Osteoblast (primary cell): ENCODE measurements at regions not wholly inside any gene's neighbourhood (a gene's known extent, or its start where the extent isn't known, plus 50 kb on each side); places are given as distances from the start of the nearest gene placed in this dataset.
"Not testable (repeated sequence)": the region's sequence is repeated elsewhere in the genome, so short reads cannot be mapped to it uniquely, and the experiment has no call there.

Source experiments
- DNase-seq: peaks from one replicate; pipeline ENCODE4 v3.0.0; 2011; ENCODE audit warnings: low spot score, mixed read lengths; ENCODE audit not compliant: insufficient read length; ENCODE audit errors: missing footprints
- H2AFZ ChIP-seq: 2 replicates; pipeline ENCODE4 v1.6.0; 2011; ENCODE audit warnings: mild to moderate bottlenecking, low read length
- H3K27ac ChIP-seq: 2 replicates; pipeline ENCODE4 v1.5.1; 2011; ENCODE audit warnings: mild to moderate bottlenecking, low read depth, low read length, moderate library complexity
- H3K27me3 ChIP-seq: 2 replicates; pipeline ENCODE4 v1.6.0; 2012; ENCODE audit warnings: mild to moderate bottlenecking, control low read depth, inconsistent platforms, low read length, moderate library complexity; ENCODE audit not compliant: insufficient read depth
- H3K36me3 ChIP-seq: 2 replicates; pipeline ENCODE4 v1.5.1; 2011; ENCODE audit warnings: mild to moderate bottlenecking, low read length, control low read depth, moderate library complexity; ENCODE audit not compliant: insufficient read depth
- H3K4me1 ChIP-seq: 2 replicates; pipeline ENCODE4 v1.5.1; 2011; ENCODE audit warnings: mild to moderate bottlenecking, low read length, control low read depth, moderate library complexity; ENCODE audit not compliant: insufficient read depth
- H3K4me2 ChIP-seq: 2 replicates; pipeline ENCODE4 v1.6.0; 2011; ENCODE audit warnings: mild to moderate bottlenecking, low read length; ENCODE audit not compliant: insufficient read depth
- H3K4me3 ChIP-seq: fragments of 200-600 bp; sonication (generic); 3 replicates; pipeline ENCODE4 v1.5.1; 2012; ENCODE audit warnings: mild to moderate bottlenecking, low read length, inconsistent platforms; ENCODE audit not compliant: insufficient read depth
- H3K79me2 ChIP-seq: 2 replicates; pipeline ENCODE4 v1.6.0; 2012; ENCODE audit warnings: mild to moderate bottlenecking, low read length, control low read depth, inconsistent platforms; ENCODE audit not compliant: insufficient read depth
- H3K9me3 ChIP-seq: 2 replicates; pipeline ENCODE4 v1.5.1; 2011; ENCODE audit warnings: low read depth, low read length, control low read depth
- H4K20me1 ChIP-seq: 2 replicates; pipeline ENCODE4 v1.6.0; 2012; ENCODE audit warnings: mild to moderate bottlenecking, low read length, control low read depth; ENCODE audit not compliant: insufficient read depth
- TF ChIP-seq, protein P1 (sequence below): IDR thresholded peaks from 2 replicates; pipeline ENCODE4 v1.5.1; 2011; ENCODE audit warnings: mild to moderate bottlenecking, low read depth, low read length, moderate library complexity; ENCODE audit errors: extremely low read depth

DNA sequence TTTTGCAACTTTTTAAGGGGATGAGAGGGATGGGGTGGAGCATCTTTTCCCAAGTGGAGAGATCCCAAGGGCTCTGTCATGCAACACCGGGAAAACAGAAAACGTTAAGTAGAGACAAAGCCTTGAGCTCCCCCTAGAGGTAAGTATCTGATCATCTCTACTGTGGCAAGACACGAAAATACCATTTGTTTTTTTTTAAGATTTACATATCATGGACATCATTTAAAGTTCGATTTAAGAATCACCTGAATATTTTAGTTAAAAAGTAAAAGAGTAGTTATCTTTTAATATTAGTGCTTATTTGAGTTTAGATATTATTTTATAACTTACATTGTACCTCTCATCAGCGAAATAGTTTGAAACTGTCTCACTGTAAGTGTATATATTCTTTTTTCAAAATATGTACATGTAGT, 200.4 kb downstream of the LRRC70 start:
- no peaks in the 10 kb centered on the region for H3K27me3 ChIP-seq
- no peak overlapping the region for H3K27ac ChIP-seq
- H3K79me2 ChIP-seq: no peaks in the 10 kb centered on the region
- H3K4me2 ChIP-seq: no peak overlapping the region
- TF ChIP-seq, protein P1, sequence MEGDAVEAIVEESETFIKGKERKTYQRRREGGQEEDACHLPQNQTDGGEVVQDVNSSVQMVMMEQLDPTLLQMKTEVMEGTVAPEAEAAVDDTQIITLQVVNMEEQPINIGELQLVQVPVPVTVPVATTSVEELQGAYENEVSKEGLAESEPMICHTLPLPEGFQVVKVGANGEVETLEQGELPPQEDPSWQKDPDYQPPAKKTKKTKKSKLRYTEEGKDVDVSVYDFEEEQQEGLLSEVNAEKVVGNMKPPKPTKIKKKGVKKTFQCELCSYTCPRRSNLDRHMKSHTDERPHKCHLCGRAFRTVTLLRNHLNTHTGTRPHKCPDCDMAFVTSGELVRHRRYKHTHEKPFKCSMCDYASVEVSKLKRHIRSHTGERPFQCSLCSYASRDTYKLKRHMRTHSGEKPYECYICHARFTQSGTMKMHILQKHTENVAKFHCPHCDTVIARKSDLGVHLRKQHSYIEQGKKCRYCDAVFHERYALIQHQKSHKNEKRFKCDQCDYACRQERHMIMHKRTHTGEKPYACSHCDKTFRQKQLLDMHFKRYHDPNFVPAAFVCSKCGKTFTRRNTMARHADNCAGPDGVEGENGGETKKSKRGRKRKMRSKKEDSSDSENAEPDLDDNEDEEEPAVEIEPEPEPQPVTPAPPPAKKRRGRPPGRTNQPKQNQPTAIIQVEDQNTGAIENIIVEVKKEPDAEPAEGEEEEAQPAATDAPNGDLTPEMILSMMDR: peak; percentile 74
- H3K9me3 ChIP-seq: no peaks in the 10 kb centered on the region
- no peaks in the 10 kb centered on the region for H4K20me1 ChIP-seq
- DNase-seq: peak; percentile 95
- no peaks in the 10 kb centered on the region for H3K4me1 ChIP-seq
- no peaks in the 10 kb centered on the region for H3K36me3 ChIP-seq
- H3K4me3 ChIP-seq: no peak overlapping the region
- H2AFZ ChIP-seq: peak overlapping the region; percentile 11

DNA sequence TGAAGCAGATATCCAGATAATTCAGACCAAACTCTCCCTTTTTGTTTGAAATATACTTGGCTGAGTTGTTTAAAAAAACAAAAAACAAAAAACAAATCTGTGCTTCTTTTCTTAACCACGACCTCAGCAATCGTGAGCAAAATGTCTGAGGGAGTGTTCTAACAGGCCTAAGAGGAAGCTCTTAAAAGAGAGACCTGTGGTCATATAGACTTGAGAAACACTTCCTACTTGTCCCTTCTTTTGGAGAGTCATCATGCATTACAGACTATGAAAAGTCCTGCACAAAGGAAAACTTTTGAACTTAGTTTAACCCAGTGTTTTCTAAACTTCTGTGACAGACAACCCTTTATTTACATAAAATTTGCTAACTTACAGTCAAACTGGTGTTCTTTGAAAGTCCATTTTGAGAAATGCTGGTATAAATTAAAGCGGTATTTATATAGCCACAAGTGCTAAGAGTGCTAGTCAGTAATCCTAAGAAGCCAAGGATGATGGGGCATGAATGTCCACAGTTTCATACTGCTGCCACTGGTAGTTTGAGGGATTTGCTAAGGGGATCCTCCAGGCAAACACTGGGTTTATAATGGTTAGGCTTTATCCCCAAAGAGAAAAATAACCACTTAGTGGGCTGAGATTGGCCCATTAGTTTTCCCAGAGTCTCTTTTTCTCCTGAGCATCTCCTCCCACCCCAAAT, 199.8 kb downstream of the LRRC70 start:
- no peak overlapping the region for H3K27ac ChIP-seq
- TF ChIP-seq, protein P1: no peak
- no peaks in the 10 kb centered on the region for H3K36me3 ChIP-seq
- H3K4me1 ChIP-seq: no peaks in the 10 kb centered on the region
- H3K9me3 ChIP-seq: no peaks in the 10 kb centered on the region
- no peaks in the 10 kb centered on the region for H4K20me1 ChIP-seq
- no peak overlapping the region for H3K4me3 ChIP-seq
- H3K4me2 ChIP-seq: no peak overlapping the region
- no peaks in the 10 kb centered on the region for H3K79me2 ChIP-seq
- peak overlapping the region; percentile 11 for H2AFZ ChIP-seq
- peak; percentile 47 for DNase-seq
- H3K27me3 ChIP-seq: no peaks in the 10 kb centered on the region

DNA sequence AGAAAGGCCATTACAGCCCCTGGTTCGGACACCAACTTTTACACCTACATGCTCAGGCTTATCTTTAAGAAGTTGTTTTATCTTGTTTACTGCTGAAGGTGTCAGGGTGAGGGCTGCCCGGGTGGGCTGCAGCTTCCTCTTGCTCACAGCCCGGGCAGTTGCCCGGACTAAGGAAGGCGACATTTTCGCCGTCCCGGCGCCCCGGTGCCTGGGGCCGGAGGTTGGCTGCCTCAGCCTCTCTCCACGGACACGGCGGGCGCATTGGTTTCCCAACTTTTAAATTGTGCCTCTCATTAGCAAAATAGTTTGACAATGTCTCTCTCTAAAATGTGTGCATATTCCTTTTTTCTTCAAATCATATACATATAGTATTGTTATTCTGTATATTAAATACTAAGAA, 198.5 kb downstream of the LRRC70 start:
- H3K9me3 ChIP-seq, H3K4me2 ChIP-seq, DNase-seq, H3K27ac ChIP-seq, H2AFZ ChIP-seq, H3K79me2 ChIP-seq, H3K4me3 ChIP-seq, H3K4me1 ChIP-seq, H3K36me3 ChIP-seq, H3K27me3 ChIP-seq, H4K20me1 ChIP-seq: not testable (repeated sequence)

DNA sequence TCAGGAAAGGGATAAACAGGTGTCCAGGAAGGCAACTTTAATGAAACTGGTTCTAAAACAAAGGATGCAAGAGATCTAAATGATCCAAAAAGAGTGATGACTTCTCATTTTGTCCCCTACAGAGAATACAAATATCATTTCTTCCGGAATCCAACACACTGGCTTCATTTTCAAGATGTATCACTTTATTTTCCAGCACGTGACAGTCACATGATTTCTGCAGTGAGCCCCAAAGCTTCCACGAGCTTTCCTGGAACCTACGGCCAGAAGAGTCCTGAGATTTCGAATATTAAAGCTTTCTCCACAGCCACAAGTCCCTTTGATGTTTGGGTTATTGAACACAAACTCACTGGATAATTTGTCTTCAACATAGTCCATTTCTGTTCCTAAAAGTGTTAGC, 198.0 kb downstream of the LRRC70 start:
- DNase-seq, H3K4me3 ChIP-seq, H4K20me1 ChIP-seq, H3K4me1 ChIP-seq, H3K27me3 ChIP-seq, H3K79me2 ChIP-seq, H3K9me3 ChIP-seq, H3K36me3 ChIP-seq, H2AFZ ChIP-seq, H3K27ac ChIP-seq, H3K4me2 ChIP-seq: not testable (repeated sequence)

DNA sequence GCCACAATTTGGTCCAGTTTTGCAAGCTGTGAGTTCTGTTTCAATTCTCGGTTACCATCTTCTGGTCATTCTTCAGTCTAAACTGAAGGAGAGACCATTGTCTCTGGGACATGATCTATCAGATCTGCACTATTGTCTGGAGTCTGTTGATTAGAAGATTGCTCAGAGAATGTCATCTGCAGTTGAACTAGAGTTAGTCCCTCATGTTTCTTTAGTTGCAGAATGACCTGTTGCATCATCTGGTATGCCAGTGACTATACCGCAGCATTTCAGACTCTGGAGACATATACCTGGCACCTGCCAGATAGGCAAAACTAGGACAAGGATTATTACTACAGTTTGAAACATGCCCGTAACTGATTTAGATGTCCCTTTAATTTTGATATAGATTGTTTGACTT, 194.8 kb downstream of the LRRC70 start:
- no peak for DNase-seq
- H3K4me1 ChIP-seq: no peaks in the 10 kb centered on the region
- H3K79me2 ChIP-seq: no peaks in the 10 kb centered on the region
- TF ChIP-seq, protein P1: no peak
- H4K20me1 ChIP-seq: no peaks in the 10 kb centered on the region
- H3K4me2 ChIP-seq: no peak overlapping the region
- no peak overlapping the region for H3K27ac ChIP-seq
- H3K9me3 ChIP-seq: no peaks in the 10 kb centered on the region
- no peaks in the 10 kb centered on the region for H3K36me3 ChIP-seq
- no peaks in the 10 kb centered on the region for H3K27me3 ChIP-seq
- H3K4me3 ChIP-seq: no peak overlapping the region
- H2AFZ ChIP-seq: no peak overlapping the region
